WERI-Rb-1 (cell line): ENCODE measurements at regions not wholly inside any gene's neighbourhood (a gene's known extent, or its start where the extent isn't known, plus 50 kb on each side); places are given as distances from the start of the nearest gene placed in this dataset.
A peak's percentile ranks its signal among the peaks of the same experiment; 100 is the strongest.

Source experiments
- DNase-seq: peaks from one replicate; pipeline ENCODE4 v3.0.0-alpha.2; 2020
- H3K27ac ChIP-seq: fragments of 250-450 bp; sonication (Bioruptor Pico); 2 replicates; pipeline ENCODE4 v1.5.1; 2020; ENCODE audit warnings: mild to moderate bottlenecking, moderate library complexity
- H3K27me3 ChIP-seq: fragments of 250-450 bp; sonication (Bioruptor Pico); 2 replicates; pipeline ENCODE4 v1.5.1; 2021; ENCODE audit warnings: mild to moderate bottlenecking, low read depth, moderate library complexity; ENCODE audit not compliant: insufficient read depth, severe bottlenecking
- H3K36me3 ChIP-seq: fragments of 250-450 bp; sonication (Bioruptor Pico); 2 replicates; pipeline ENCODE4 v1.5.1; 2020; ENCODE audit warnings: mild to moderate bottlenecking, moderate library complexity
- H3K4me3 ChIP-seq: 2 replicates; pipeline ENCODE4 v1.5.1; 2011; ENCODE audit warnings: low read depth, mild to moderate bottlenecking, control low read depth, low read length
- H3K9me3 ChIP-seq: fragments of 250-450 bp; sonication (Bioruptor Pico); 2 replicates; pipeline ENCODE4 v1.5.1; 2021; ENCODE audit warnings: mild to moderate bottlenecking, moderate library complexity; ENCODE audit not compliant: severe bottlenecking
- TF ChIP-seq, protein P1 (sequence below): IDR thresholded peaks from 2 replicates; pipeline ENCODE4 v1.5.1; 2011; ENCODE audit warnings: low read depth, mild to moderate bottlenecking, control low read depth, inconsistent platforms, low read length

DNA sequence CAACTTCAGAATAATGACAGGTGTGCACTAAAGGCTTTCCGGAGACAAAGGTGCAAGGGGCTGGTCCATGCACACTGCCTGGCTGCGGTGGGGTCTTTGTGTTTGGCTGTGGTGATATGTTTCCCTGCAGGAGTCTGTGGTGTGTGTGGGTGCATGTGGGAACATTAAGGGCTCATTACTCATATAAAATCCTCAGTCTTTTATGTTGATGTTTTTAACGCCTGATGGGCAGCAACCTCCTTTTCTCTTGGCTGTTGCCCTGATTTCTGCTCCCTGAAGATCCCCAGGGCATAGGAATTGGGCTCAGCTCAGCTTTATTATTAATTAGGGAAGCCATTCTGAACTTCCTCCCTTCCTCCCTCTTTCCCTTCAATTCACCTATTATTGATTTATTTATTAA is 67.6 kb upstream of the SPAG17 start:
- Histone ChIP-seq H3K27ac (no peak overlapping the region; the same call in 1 of the 2 replicates), H3K27me3 (no peaks in the 10 kb centered on the region), H3K36me3 (no peaks in the 10 kb centered on the region), H3K9me3 (no peaks in the 10 kb centered on the region), H3K4me3 (no peak overlapping the region)
- no peak for DNase-seq
- TF ChIP-seq, protein P1, sequence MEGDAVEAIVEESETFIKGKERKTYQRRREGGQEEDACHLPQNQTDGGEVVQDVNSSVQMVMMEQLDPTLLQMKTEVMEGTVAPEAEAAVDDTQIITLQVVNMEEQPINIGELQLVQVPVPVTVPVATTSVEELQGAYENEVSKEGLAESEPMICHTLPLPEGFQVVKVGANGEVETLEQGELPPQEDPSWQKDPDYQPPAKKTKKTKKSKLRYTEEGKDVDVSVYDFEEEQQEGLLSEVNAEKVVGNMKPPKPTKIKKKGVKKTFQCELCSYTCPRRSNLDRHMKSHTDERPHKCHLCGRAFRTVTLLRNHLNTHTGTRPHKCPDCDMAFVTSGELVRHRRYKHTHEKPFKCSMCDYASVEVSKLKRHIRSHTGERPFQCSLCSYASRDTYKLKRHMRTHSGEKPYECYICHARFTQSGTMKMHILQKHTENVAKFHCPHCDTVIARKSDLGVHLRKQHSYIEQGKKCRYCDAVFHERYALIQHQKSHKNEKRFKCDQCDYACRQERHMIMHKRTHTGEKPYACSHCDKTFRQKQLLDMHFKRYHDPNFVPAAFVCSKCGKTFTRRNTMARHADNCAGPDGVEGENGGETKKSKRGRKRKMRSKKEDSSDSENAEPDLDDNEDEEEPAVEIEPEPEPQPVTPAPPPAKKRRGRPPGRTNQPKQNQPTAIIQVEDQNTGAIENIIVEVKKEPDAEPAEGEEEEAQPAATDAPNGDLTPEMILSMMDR: no peak

DNA sequence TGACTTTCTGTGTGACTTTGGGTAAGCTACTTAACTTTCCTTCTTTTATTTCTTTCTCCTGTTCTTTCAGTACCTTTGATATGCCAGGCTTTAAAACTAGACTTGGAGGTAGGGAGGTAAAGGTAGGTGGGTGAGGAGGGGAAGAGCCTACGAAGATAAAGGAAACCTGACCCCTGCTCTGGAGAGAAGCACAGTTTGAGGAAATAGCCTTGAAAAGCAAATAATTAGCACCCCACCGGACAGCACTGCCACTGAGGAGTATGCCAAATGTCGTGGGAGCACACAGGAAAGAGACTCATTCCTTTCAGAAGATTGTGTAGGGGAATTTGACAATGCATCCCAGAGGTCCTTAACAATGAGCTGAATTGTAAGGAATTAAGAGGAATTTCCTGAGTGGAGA is 65.2 kb upstream of the SPAG17 start:
- DNase-seq: no peak
- H3K4me3 ChIP-seq: no peak overlapping the region
- no peaks in the 10 kb centered on the region for H3K27me3 ChIP-seq
- no peaks in the 10 kb centered on the region for H3K9me3 ChIP-seq
- H3K27ac ChIP-seq: no peak overlapping the region
- TF ChIP-seq, protein P1: no peak
- H3K36me3 ChIP-seq: no peaks in the 10 kb centered on the region

DNA sequence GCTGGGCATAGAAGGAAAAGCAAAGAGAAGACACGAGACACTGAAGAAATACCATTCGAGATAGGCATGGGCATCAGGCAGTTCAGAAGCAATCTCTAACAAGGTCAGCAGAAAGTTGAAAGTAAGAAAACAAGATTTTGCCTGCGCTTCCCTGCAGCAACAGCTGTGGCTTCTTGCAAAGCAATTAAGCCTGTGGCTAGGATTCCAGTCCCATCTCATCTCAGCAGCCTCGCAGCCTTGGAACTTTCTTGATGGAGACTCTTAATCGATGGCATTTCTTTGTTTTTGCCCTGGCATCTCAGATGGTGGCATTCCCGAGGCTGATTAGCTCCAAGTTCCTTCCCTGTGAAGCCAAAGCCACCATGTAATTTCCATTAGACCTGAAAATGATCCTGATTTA is 64.6 kb upstream of the SPAG17 start:
- H3K9me3 ChIP-seq: no peaks in the 10 kb centered on the region
- H3K36me3 ChIP-seq: no peaks in the 10 kb centered on the region
- TF ChIP-seq, protein P1: no peak
- no peak overlapping the region for H3K4me3 ChIP-seq
- no peak overlapping the region for H3K27ac ChIP-seq
- DNase-seq: no peak
- no peaks in the 10 kb centered on the region for H3K27me3 ChIP-seq

- Histone ChIP-seq H3K4me3 (no peak overlapping the region), H3K27me3 (no peaks in the 10 kb centered on the region), H3K27ac (no peak overlapping the region), H3K36me3 (no peaks in the 10 kb centered on the region), H3K9me3 (no peaks in the 10 kb centered on the region)
- peak; percentile 31 for DNase-seq
- TF ChIP-seq, protein P1: peak; percentile 66
These were observed 62.6 kb upstream of the SPAG17 start for GRCh38 chr1:118247593-118247992.

DNA sequence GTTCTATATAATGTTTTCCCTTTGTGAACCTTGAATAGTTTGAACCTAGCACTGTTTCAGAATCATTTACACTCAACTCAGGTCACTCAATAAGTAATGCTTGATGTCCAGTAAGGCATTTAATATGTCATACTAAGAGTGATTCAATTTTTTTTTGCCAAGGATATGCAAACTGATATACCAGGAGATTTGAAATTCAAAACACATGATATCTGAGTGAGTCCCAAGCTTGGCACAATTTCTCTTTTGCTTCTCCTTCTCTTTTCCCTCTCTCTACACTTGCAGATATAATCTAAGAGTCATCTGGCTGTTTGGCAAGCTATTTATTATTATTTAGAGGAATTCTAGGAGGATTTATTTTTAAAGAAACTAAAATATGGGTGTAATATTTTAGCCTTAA is 61.6 kb upstream of the SPAG17 start:
- Histone ChIP-seq H3K27me3 (no peaks in the 10 kb centered on the region), H3K36me3 (no peaks in the 10 kb centered on the region), H3K9me3 (no peaks in the 10 kb centered on the region), H3K4me3 (no peak overlapping the region), H3K27ac (no peak overlapping the region)
- TF ChIP-seq, protein P1: no peak
- DNase-seq: no peak

- H3K27ac ChIP-seq: no peak overlapping the region
- no peaks in the 10 kb centered on the region for H3K36me3 ChIP-seq
- H3K27me3 ChIP-seq: no peaks in the 10 kb centered on the region
- TF ChIP-seq, protein P1: no peak
- no peak overlapping the region for H3K4me3 ChIP-seq
- H3K9me3 ChIP-seq: no peaks in the 10 kb centered on the region
- DNase-seq: no peak
These were observed 59.2 kb upstream of the SPAG17 start for GRCh38 chr1:118244194-118244593.
